HepG2 (cell line): ENCODE measurements at regions not wholly inside any gene's neighbourhood (a gene's known extent, or its start where the extent isn't known, plus 50 kb on each side); places are given as distances from the start of the nearest gene placed in this dataset.

Experiments used
- ATAC-seq: fragments of 200-7000 bp; cut with Tn5 transposase; 3 replicates; pipeline ENCODE4 v1.9.1; 2020; ENCODE audit warnings: mild to moderate bottlenecking, moderate library complexity
- BruUV-seq: library from RNA; stranded (reverse); fragments of 400-500 nt; replicated peaks from 2 replicates; lab custom pipeline; 2021; lab: Mats Ljungman, UMichigan
- CTCF ChIA-PET: fragments of 300-600 bp; formaldehyde crosslinking; extraction: SDS; loops from one replicate; lab custom pipeline; 2021; ENCODE audit warnings: low total read pairs, inconsistent platforms, low intra/inter-chr PET ratio; lab: Yijun Ruan, JAX
- POLR2A ChIA-PET: fragments of 350-600 bp; sonication (Branson Sonifier 250); formaldehyde crosslinking; loops from one replicate; lab custom pipeline; 2020; ENCODE audit warnings: antibody characterized with exemption, inconsistent platforms; lab: Yijun Ruan, JAX
- DNase-seq: peaks from one replicate; pipeline ENCODE4 v3.0.0-alpha.2; 2015; ENCODE audit warnings: low spot score
- FAIRE-seq: peaks from 3 replicates; lab custom pipeline; 2011; peaks lifted over from hg19 to GRCh38; lab: Jason Lieb, UNC
- H2AFZ ChIP-seq: one replicate; pipeline ENCODE4 v1.6.1; 2011; ENCODE audit warnings: low read length, inconsistent platforms
- H3K27ac ChIP-seq: fragments of 300-600 bp; 3 replicates; pipeline ENCODE4 v1.8.0; 2011; ENCODE audit warnings: mixed run types, mild to moderate bottlenecking, mixed read lengths, low read length, inconsistent platforms; ENCODE audit not compliant: insufficient read depth; ENCODE audit errors: extremely low read length
- H3K27me3 ChIP-seq, 2 experiments: fragments of 200-600 bp in 1 of 2; 2 replicates in 1 of 2; 3 replicates in 1 of 2; pipeline versions ENCODE4 v1.6.0 to v1.8.0; 2011; ENCODE audit warnings: low read length in 2 of 2, mild to moderate bottlenecking in 2 of 2, moderate library complexity in 2 of 2, inconsistent platforms in 1 of 2; ENCODE audit not compliant: insufficient read depth in 2 of 2, control insufficient read depth in 1 of 2
- H3K36me3 ChIP-seq, 2 experiments: fragments of 200-600 bp in 1 of 2; replicated peaks in 1 of 2; 2 replicates in 1 of 2; 3 replicates in 1 of 2; pipeline versions ENCODE4 v1.5.1 to v1.8.0; 2011; ENCODE audit warnings: low read length in 2 of 2, inconsistent platforms in 1 of 2; ENCODE audit not compliant: insufficient read depth in 2 of 2, control insufficient read depth in 1 of 2
- H3K4me1 ChIP-seq: 2 replicates; pipeline ENCODE4 v1.5.1; 2012; ENCODE audit warnings: low read length, inconsistent platforms; ENCODE audit not compliant: insufficient read depth
- H3K4me2 ChIP-seq: 2 replicates; pipeline ENCODE4 v1.6.0; 2011; ENCODE audit warnings: low read depth, low read length, inconsistent platforms
- H3K4me3 ChIP-seq, 3 experiments: fragments of 200-600 bp in 1 of 3; sonication (generic), shearing (Covaris generic) in 1 of 3; replicated peaks in 1 of 3; 2 replicates each; pipeline ENCODE4 v1.5.1; 2011 to 2016; ENCODE audit warnings: low read length in 3 of 3, inconsistent platforms in 2 of 3, low read depth in 2 of 3, mild to moderate bottlenecking in 2 of 3, control low read depth in 1 of 3, mixed read lengths in 1 of 3; ENCODE audit not compliant: insufficient read depth in 1 of 3
- H3K79me2 ChIP-seq: one replicate; pipeline ENCODE4 v1.6.1; 2011; ENCODE audit warnings: low read length, inconsistent platforms; ENCODE audit not compliant: insufficient read depth
- H3K9ac ChIP-seq: 2 replicates; pipeline ENCODE4 v1.6.0; 2011; ENCODE audit warnings: mild to moderate bottlenecking, low read depth, low read length, inconsistent platforms; ENCODE audit not compliant: insufficient read depth
- H3K9me3 ChIP-seq: 2 replicates; pipeline ENCODE4 v1.5.1; 2012; ENCODE audit warnings: mild to moderate bottlenecking, low read length
- H4K20me1 ChIP-seq: 2 replicates; pipeline ENCODE4 v1.6.0; 2011; ENCODE audit warnings: inconsistent platforms, mild to moderate bottlenecking, low read length, moderate library complexity; ENCODE audit not compliant: insufficient read depth
- ATF1 ChIP-seq: IDR thresholded peaks from 2 replicates; pipeline ENCODE4 v1.6.1; 2016; ENCODE audit warnings: mild to moderate bottlenecking, control low read depth
- IKZF1 ChIP-seq: fragments of 450-650 bp; IDR thresholded peaks from 2 replicates; pipeline ENCODE4 v1.7.1; 2016
- IRF9 ChIP-seq: sonication (generic); formaldehyde crosslinking; IDR thresholded peaks from 2 replicates; pipeline ENCODE4 v1.8.0; 2022; ENCODE audit warnings: missing genetic modification reagents, mild to moderate bottlenecking, borderline replicate concordance
- KDM2A ChIP-seq: sonication (generic); formaldehyde crosslinking; IDR thresholded peaks from 2 replicates; pipeline ENCODE4 v1.4.0; 2020; ENCODE audit warnings: low read depth, missing genetic modification reagents, borderline replicate concordance
- MTF1 ChIP-seq: sonication (generic); formaldehyde crosslinking; IDR thresholded peaks from 2 replicates; pipeline ENCODE4 v1.5.0; 2020; ENCODE audit warnings: missing genetic modification reagents
- PLRG1 ChIP-seq: fragments of 450-650 bp; conservative IDR thresholded peaks from 2 replicates; pipeline ENCODE4 v1.6.1; 2016
- PRDM4 ChIP-seq: sonication (generic); formaldehyde crosslinking; IDR thresholded peaks from 2 replicates; pipeline ENCODE4 v1.9.0; 2021; ENCODE audit warnings: missing genetic modification reagents, borderline replicate concordance
- RCOR2 ChIP-seq: IDR thresholded peaks from 2 replicates; pipeline ENCODE4 v1.6.1; 2016; ENCODE audit warnings: missing biosample characterization, missing genetic modification reagents
- TFAP4 ChIP-seq: sonication (generic); IDR thresholded peaks from 2 replicates; pipeline ENCODE4 v1.6.1; 2016; ENCODE audit warnings: low read depth, borderline replicate concordance
- ZSCAN20 ChIP-seq: sonication (generic); formaldehyde crosslinking; IDR thresholded peaks from 2 replicates; pipeline ENCODE4 v1.4.0; 2020; ENCODE audit warnings: missing genetic modification reagents, mild to moderate bottlenecking, borderline replicate concordance
- WGBS: methylation state at CpG from one replicate; pipeline ENCODE4 v1.1.6; 2017; ENCODE audit warnings: low lambda C conversion rate; 5-methylcytosine and 5-hydroxymethylcytosine counted together
- in situ Hi-C: cut with HindIII; loops from 2 replicates; pipeline ENCODE4 v1.10.0; 2017; ENCODE audit warnings: low pct_unique_long_range_greater_than_20kb; ENCODE audit not compliant: extremely low pct_ligation_motif_present
- intact Hi-C: fragments of 100-400 bp; cut with micrococcal nuclease; formaldehyde crosslinking; loops from one replicate; pipeline ENCODE4 v1.10.0; 2022; ENCODE audit not compliant: unreplicated experiment
- TF ChIP-seq, protein P1 (sequence below): IDR thresholded peaks from 2 replicates; pipeline ENCODE4 v1.6.1; 2016; ENCODE audit warnings: mild to moderate bottlenecking
- TF ChIP-seq, protein P2 (sequence below): sonication (generic); formaldehyde crosslinking; IDR thresholded peaks from 2 replicates; pipeline ENCODE4 v1.5.1; 2020; ENCODE audit warnings: missing genetic modification reagents, mild to moderate bottlenecking, borderline replicate concordance
- TF ChIP-seq, protein P3 (sequence below): sonication (generic); formaldehyde crosslinking; IDR thresholded peaks from 2 replicates; pipeline ENCODE4 v1.4.0; 2020; ENCODE audit warnings: missing genetic modification reagents, low read depth, mild to moderate bottlenecking, borderline replicate concordance

DNA sequence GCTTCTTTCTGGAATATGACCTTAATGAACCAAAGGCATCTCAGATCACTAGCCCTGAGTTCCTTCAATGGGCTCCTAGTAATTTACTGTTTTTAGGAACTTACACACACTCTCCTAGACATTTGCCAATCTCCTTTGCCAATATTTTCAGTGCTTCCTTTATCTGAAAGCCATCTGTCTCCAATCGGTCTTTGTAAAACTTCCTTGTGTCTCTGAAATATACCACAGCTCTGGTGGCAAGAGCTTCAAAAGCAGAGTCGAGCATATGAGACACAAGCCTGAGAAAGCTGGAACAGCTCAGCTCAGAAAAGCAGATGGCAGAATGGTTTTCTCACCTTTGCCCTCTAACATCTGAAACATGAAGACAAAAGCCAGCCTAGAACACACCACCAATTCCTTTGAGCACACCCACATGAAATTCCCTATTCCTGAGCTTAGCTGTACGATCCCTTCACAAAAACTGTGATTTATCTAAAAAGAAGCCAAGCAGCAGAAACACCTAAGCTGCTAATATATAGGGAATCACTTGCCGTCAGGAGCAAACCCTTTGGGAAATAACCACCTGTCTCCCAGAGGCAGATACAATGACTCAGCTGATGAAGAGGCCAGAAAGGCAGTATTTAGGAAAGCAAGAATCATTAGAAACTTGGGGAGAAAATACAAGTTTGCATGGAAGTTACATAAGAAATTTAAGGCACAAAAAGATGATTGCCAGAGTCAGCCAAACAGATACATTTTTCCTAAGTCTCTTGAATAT is 70.2 kb upstream of the ANK3 start (continued):
- TF ChIP-seq IRF9 (no peak), PRDM4 (CRISPR knock-in tag) (no peak), MTF1 (no peak)
- TF ChIP-seq, protein P1, sequence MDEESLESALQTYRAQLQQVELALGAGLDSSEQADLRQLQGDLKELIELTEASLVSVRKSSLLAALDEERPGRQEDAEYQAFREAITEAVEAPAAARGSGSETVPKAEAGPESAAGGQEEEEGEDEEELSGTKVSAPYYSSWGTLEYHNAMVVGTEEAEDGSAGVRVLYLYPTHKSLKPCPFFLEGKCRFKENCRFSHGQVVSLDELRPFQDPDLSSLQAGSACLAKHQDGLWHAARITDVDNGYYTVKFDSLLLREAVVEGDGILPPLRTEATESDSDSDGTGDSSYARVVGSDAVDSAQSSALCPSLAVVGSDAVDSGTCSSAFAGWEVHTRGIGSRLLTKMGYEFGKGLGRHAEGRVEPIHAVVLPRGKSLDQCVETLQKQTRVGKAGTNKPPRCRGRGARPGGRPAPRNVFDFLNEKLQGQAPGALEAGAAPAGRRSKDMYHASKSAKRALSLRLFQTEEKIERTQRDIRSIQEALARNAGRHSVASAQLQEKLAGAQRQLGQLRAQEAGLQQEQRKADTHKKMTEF (CRISPR knock-in tag): no peak

DNA sequence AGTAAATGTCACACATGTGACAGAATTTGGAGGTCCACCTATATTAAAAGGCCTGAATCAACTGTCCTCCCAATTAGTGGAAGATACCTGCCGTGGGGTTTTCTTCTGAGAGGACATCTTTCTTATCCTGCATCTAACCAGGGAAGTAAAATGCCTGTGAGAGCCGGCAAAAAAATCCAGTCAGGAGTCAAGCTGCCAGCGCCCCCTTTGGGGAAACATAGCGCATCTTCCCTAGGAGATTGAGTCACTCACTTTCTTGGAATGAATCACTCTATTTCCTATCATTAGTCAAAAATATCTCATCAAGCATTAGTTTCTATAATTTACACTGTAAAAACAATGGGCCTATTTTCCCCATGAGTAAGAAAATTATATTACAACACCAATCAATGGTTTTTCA is 66.4 kb upstream of the ANK3 start:
- ChIA-PET CTCF (no interaction called here), POLR2A (no interaction called here)
- Histone ChIP-seq H3K27ac (no peak overlapping the region), H3K4me3 (no peak overlapping the region), H4K20me1 (no peaks in the 10 kb centered on the region), H3K4me1 (no peaks in the 10 kb centered on the region), H3K36me3 (no peaks in the 10 kb centered on the region), H3K9ac (no peak overlapping the region), H3K27me3 (no peaks in the 10 kb centered on the region; a peak in 2 of 5 replicates), H2AFZ (no peak overlapping the region), H3K79me2 (no peaks in the 10 kb centered on the region), H3K4me2 (no peak overlapping the region), H3K9me3 (no peaks in the 10 kb centered on the region)
- FAIRE-seq (no peak), ATAC-seq (no peak), DNase-seq (no peak)
- in situ Hi-C loops (loop anchor here (10.0 kb wide), 2 partner anchors 199 to 309 kb away; no protein-coding TSS in a partner anchor), intact Hi-C loops (no loop called here)
- BruUV-seq: no TSS peak
- 37% methylated on average over 4 of the region's 4 CpGs for WGBS
- TF ChIP-seq ATF1 (CRISPR knock-in tag) (no peak), IKZF1 (no peak), RCOR2 (no peak), PLRG1 (no peak), ZSCAN20 (no peak), TFAP4 (no peak), KDM2A (CRISPR knock-in tag) (no peak)
- TF ChIP-seq, protein P2, sequence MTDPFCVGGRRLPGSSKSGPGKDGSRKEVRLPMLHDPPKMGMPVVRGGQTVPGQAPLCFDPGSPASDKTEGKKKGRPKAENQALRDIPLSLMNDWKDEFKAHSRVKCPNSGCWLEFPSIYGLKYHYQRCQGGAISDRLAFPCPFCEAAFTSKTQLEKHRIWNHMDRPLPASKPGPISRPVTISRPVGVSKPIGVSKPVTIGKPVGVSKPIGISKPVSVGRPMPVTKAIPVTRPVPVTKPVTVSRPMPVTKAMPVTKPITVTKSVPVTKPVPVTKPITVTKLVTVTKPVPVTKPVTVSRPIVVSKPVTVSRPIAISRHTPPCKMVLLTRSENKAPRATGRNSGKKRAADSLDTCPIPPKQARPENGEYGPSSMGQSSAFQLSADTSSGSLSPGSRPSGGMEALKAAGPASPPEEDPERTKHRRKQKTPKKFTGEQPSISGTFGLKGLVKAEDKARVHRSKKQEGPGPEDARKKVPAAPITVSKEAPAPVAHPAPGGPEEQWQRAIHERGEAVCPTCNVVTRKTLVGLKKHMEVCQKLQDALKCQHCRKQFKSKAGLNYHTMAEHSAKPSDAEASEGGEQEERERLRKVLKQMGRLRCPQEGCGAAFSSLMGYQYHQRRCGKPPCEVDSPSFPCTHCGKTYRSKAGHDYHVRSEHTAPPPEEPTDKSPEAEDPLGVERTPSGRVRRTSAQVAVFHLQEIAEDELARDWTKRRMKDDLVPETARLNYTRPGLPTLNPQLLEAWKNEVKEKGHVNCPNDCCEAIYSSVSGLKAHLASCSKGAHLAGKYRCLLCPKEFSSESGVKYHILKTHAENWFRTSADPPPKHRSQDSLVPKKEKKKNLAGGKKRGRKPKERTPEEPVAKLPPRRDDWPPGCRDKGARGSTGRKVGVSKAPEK (CRISPR knock-in tag): no peak
- TF ChIP-seq, protein P3, sequence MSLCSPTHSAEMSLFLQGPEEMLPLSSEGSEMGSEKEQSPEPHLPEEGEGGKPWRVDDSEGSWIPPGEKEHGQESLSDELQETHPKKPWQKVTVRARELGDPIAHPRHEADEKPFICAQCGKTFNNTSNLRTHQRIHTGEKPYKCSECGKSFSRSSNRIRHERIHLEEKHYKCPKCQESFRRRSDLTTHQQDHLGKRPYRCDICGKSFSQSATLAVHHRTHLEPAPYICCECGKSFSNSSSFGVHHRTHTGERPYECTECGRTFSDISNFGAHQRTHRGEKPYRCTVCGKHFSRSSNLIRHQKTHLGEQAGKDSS (CRISPR knock-in tag): no peak
